K562 (cell line): ENCODE measurements at regions not wholly inside any gene's neighbourhood (a gene's known extent, or its start where the extent isn't known, plus 50 kb on each side); places are given as distances from the start of the nearest gene placed in this dataset.

Experiments used
- MBD2 ChIP-seq: sonication (generic); IDR thresholded peaks from 2 replicates; pipeline ENCODE4 v1.6.1; 2016; ENCODE audit warnings: low read depth, borderline replicate concordance
- ZC3H11A ChIP-seq: IDR thresholded peaks from 2 replicates; pipeline ENCODE4 v1.6.1; 2012; ENCODE audit warnings: low read depth, low read length, improper control_type of control experiment
- ZNF318 ChIP-seq, 2 experiments: fragments of 450-650 bp; IDR thresholded peaks; 2 replicates each; pipeline ENCODE4 v1.6.1; 2016; ENCODE audit warnings: mild to moderate bottlenecking in 2 of 2, borderline replicate concordance in 1 of 2, low read depth in 1 of 2, moderate library complexity in 1 of 2

- TF ChIP-seq ZNF318 (IDR thresholded peaks at IDR 0.05; ENCODE audit: borderline replicate concordance in 1 of 2, low read depth in 1 of 2) (no peak), ZC3H11A (no peak), MBD2 (no peak)
Measured at GRCh38 chr4:181083757-181084361, 1159.3 kb upstream of the TENM3 start (continued).
